ENCODE measurements at regions not wholly inside any gene's neighbourhood (a gene's known extent, or its start where the extent isn't known, plus 50 kb on each side); places are given as distances from the start of the nearest gene placed in this dataset.

DNA sequence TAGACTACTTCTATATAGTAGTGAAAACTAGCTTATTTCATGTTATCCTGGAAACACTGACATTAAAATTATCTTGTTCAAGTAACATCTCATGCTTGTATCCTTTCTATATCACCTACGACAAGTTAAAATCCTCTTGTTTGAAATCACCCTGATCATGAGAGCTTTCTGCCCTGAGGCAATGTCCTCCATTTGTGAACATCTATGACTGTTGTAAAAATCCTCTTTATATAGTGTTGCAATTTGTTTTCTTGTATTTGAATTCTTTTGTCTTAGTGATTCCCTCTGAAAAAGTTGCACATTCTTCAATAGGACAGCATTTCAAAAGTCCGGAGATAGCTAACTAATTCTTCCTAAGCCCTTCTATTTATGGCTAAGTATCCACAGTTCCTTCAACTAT lies 480.3 kb downstream of the NSUN3 start:
- no peaks in the 10 kb centered on the region for H3K36me3 ChIP-seq (ENCODE audit: insufficient read depth in 1 of 2, low read depth in 1 of 2)
- H3K4me1 ChIP-seq, result no peaks in the 10 kb centered on the region
- 92 to 96% (median 92%) methylated on average over 2 of the region's 2 CpGs for WGBS, 3 donors
- TF ChIP-seq, protein P1, sequence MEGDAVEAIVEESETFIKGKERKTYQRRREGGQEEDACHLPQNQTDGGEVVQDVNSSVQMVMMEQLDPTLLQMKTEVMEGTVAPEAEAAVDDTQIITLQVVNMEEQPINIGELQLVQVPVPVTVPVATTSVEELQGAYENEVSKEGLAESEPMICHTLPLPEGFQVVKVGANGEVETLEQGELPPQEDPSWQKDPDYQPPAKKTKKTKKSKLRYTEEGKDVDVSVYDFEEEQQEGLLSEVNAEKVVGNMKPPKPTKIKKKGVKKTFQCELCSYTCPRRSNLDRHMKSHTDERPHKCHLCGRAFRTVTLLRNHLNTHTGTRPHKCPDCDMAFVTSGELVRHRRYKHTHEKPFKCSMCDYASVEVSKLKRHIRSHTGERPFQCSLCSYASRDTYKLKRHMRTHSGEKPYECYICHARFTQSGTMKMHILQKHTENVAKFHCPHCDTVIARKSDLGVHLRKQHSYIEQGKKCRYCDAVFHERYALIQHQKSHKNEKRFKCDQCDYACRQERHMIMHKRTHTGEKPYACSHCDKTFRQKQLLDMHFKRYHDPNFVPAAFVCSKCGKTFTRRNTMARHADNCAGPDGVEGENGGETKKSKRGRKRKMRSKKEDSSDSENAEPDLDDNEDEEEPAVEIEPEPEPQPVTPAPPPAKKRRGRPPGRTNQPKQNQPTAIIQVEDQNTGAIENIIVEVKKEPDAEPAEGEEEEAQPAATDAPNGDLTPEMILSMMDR (IDR thresholded peaks at IDR 0.05), result no peak
- ATAC-seq, result no peak
- intact Hi-C loops (cut with DNase I), result no loop called here
- H3K27me3 ChIP-seq (ENCODE audit: insufficient read depth in 3 of 3, low read length in 2 of 3), result no peaks in the 10 kb centered on the region
- H3K4me3 ChIP-seq, result no peak overlapping the region
- no peak overlapping the region for H3K27ac ChIP-seq
- no peak for DNase-seq
- no peaks in the 10 kb centered on the region for H3K9me3 ChIP-seq

DNA sequence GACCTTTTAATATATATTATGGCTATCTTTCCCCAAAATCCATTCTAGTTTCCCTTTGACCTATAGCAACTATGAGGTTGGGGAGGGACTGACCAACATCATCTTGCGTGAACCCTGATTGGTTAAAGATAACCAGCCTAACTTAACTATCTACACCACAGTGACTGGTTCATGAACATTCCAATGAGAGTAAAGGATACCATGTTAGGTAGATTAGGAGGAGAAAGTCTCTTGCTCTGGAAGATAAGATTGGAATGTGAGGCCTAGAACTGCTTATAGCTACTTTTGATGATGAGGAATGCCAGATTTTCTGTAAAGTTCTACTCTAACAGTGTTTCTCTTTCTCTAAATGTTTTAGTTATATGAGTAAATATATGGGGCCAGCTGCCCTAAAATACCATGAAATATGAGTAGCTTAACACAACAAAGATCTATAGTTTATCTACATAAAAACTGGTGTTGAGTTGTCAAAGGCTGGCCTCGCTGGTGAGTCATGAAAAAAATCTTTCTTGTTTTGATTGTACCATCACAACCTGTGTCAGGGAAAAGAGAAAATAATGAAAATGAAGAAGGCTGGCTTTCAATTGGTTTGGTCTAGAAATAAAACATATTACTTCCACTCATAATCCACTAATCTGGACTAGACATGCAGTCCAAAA lies 481.4 kb downstream of the NSUN3 start:
- Histone ChIP-seq H3K4me3 (no peak overlapping the region), H3K27ac (no peak overlapping the region), H3K9me3 (no peaks in the 10 kb centered on the region), H3K4me1 (no peaks in the 10 kb centered on the region), H3K36me3 (ENCODE audit: insufficient read depth in 1 of 2, low read depth in 1 of 2) (no peaks in the 10 kb centered on the region), H3K27me3 (ENCODE audit: insufficient read depth in 3 of 3, low read length in 2 of 3) (no peaks in the 10 kb centered on the region)
- ATAC-seq (no peak), DNase-seq (no peak)
- 63 to 71% (median 66%) methylated on average over 2 of the region's 2 CpGs for WGBS, 3 donors
- TF ChIP-seq, protein P1 (IDR thresholded peaks at IDR 0.05), result no peak
- intact Hi-C loops (cut with DNase I), result no loop called here

DNA sequence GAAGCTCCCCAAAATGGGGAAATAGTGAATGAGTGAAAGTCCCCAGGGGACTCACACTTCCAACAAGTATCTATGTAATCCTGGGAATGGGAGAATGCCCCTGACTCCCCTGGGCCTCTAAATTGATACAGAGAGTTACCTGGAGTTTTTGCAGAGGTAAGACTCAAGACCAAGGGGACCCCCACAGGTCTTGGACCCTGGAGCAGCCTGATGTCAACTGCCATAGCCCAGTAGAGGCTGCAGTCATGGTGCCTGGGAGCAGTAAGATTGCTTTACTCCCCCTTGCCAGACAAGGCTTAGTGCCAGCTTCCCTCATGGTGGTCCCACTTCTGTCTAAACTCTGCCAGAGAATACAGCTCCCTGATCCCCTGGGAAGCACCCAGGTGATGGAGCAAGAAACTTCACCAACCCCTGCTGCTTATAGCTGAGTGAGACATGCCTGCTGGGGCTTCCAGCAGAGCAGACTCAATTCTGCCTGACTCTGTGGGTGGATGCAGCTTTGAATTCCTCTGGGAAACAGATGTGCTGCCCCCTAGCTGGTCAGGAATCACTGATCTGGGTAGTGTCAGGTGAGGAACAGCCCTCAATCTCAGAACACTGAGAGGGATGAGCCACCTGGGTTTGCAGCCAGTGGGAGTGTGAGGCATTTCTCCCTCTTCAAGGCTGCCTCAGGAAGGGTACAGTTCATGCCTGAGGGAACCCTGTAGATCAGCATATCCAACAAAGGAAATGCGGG lies 485.9 kb downstream of the NSUN3 start:
- Histone ChIP-seq H3K4me3 (no peak overlapping the region), H3K9me3 (no peaks in the 10 kb centered on the region), H3K27ac (no peak overlapping the region), H3K4me1 (no peaks in the 10 kb centered on the region), H3K27me3 (ENCODE audit: insufficient read depth in 3 of 3, low read length in 2 of 3) (no peaks in the 10 kb centered on the region), H3K36me3 (ENCODE audit: insufficient read depth in 1 of 2, low read depth in 1 of 2) (no peaks in the 10 kb centered on the region)
- intact Hi-C loops (cut with DNase I), result no loop called here
- TF ChIP-seq, protein P1 (IDR thresholded peaks at IDR 0.05), result no peak
- ATAC-seq (no peak), DNase-seq (no peak)
- 41 to 100% (median 44%) methylated on average over 1 of the region's 1 CpG for WGBS, 3 donors

DNA sequence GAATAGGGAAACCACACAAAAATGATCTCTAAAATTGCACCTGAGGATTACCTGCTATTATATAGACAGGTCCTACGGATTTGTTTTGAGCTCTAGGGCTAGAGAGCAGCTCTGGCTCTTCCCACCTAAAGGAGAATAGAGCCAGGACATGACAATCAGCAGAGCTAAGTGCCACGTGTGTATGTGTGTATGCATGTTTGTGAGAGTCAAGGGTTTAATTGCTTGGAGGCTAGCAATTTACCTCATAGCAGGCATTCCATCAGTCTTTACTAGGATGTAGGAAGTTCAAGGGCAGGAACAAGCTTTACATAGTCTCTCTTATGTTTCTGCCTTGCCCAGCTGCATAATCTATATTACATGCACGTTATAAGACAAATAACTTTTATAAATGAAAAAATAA lies 498.2 kb downstream of the NSUN3 start:
- H3K4me3 ChIP-seq, result no peak overlapping the region
- no peaks in the 10 kb centered on the region for H3K27me3 ChIP-seq (ENCODE audit: insufficient read depth in 3 of 3, low read length in 2 of 3)
- H3K27ac ChIP-seq, result no peak overlapping the region
- DNase-seq (no peak), ATAC-seq (no peak)
- no peaks in the 10 kb centered on the region for H3K9me3 ChIP-seq
- TF ChIP-seq, protein P1 (IDR thresholded peaks at IDR 0.05), result no peak
- intact Hi-C loops (cut with DNase I), result no loop called here
- H3K36me3 ChIP-seq (ENCODE audit: insufficient read depth in 1 of 2, low read depth in 1 of 2), result no peaks in the 10 kb centered on the region
- WGBS, 3 donors, result 28 to 43% (median 30%) methylated on average over 3 of the region's 3 CpGs
- no peaks in the 10 kb centered on the region for H3K4me1 ChIP-seq
